COR-L47 (cell line): ENCODE measurements at regions not wholly inside any gene's neighbourhood (a gene's known extent, or its start where the extent isn't known, plus 50 kb on each side); places are given as distances from the start of the nearest gene placed in this dataset.

Experiments used
- DNase-seq: peaks from one replicate; lab custom pipeline; 2025; lab: John Stamatoyannopoulos, UW

DNA sequence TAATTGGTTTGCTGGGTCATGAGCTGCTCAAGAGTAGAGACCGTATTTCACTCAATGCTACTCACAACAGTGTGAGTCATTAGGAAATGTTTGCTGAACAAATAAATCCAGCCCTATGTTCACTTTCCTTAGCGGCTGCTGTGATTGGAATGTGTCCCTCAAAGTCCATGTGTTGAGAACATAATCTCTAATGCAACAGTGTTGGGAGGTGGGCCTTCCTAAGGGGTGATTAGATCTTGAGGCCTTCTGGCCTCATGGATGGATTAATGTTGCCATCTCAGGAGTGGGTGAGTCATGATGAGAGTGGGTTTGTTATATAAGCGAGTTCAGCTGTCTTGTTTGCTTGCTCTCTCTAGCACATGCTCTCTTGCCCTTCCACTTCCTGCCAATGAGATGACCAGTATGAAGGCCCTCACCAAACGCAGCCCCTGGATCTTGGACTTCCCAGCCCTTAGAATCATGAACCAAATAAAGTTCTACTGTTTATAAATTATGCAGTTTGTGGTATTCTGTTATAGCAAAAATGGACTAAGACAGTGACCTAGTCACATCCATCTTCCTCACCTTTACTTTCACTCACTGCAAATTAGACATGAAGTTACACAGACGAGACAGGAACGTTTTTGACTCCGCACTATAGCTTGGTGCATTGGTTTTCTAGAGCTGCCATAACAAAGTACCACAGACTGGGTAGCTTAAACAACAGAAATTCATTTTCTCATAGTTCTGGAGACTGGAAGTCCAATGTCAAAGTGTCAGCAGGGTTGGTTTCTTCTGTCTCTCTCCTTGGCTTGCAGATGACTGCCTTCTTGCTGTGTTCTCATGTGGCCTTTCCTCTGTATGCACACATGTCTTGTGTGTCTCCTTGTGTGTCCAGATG is 50.9 kb upstream of the FAM169A start:
- no peak for DNase-seq
